Left renal pelvis (tissue), 4 donors: ENCODE measurements at regions not wholly inside any gene's neighbourhood (a gene's known extent, or its start where the extent isn't known, plus 50 kb on each side); places are given as distances from the start of the nearest gene placed in this dataset.

Experiments used
- DNase-seq, 4 donors: peaks; one replicate each; pipeline ENCODE4 v3.0.0-alpha.2; 2013; ENCODE audit warnings: low read depth in 4 of 4, low spot score in 3 of 4

DNA sequence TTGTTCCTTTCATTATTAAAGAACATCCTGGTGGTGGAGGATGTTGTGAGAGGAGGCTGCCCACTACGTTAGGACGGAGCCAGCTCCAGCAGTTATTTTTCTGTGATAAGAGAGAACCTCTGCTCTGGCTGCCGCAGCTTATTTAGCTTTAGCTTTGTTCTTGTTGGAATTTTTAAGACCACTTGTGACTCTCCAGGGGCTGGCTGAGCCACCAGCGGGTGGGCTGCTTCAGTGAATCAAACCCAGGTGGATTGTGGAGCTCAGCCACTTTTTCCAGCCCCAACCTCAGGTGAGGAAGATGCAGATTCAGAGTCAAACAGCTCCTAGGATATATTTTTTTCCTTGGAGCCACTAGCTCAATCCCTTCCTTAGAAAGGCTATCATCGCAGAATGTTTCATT lies 83.1 kb upstream of the CTTNBP2NL start:
- no peak for DNase-seq

DNA sequence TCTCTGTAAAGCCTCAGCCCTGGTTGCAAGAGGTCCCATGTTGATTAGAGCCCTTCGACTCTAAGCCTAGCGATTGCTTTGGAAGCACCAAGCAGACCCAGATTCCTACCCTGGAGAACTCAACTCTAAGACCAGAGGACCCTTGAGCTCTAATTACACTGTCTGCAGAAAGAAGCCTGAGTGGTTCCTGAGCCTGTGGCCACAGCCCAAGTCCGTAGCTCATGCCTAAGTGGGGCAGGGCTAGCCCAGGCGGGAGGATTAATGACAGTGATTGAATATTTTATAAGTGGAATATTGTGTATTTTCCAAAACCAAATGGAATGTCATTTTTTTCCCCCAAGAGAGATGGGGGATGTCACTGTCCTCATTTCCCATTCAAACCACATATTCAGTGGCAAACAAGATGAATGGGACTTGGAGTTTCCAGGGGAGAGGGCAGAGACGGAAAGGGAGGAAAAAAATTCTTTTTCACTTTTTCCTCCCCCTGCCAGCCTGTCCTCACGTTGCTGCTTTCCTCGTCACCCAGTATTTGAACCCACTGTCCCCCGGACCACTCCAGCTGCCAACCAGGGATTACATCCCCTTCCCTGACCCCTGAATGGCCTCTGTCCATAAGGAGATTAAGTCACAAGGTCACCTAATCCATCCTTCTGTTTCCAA lies 79.6 kb upstream of the CTTNBP2NL start:
- no peak for DNase-seq

GRCh38 chr1:112317140-112317539 lies 78.9 kb upstream of the CTTNBP2NL start:
- no peak for DNase-seq

DNA sequence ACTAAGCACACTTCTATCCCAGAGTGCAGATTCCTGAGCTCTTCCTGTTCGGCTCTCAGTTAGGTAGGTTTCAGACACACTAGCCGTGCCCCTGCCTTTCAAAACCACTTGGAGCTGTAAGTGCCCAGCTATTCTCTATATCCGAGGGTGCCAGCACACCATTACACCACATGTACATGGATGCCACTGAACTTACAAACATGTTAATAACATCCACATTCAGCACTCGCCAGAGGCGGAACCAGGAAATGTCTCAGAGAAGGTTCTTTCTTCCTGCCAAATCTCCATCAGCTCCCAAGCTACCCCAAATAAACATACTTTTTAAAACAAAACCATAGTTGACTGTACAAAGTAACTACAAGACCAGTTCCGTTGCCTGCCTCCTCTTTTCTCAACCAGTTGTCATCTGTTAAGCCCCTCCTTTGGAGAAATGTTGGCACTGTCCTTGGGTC lies 78.4 kb upstream of the CTTNBP2NL start:
- no peak for DNase-seq

DNA sequence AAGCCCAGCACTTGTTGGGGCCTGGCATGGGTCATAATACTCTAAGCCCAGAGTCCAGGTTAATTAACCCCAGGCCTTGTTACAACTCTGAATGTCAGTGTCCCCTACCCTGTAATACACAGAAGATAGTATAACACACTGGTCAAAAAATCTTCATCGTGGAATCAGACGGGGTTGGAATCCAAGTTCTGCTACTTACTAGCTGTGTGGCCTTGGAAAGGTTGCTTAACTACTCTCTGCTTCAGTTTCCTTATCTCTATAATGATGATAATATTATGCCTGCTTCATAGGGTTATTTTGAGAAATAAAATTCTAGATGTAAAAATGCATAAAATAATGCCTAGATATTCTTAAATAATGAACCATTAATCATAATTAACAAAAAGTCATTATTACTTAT lies 77.8 kb upstream of the CTTNBP2NL start:
- no peak for DNase-seq

GRCh38 chr1:112318698-112319370 lies 77.2 kb upstream of the CTTNBP2NL start:
- DNase-seq: no peak

GRCh38 chr1:112319371-112320040 lies 76.5 kb upstream of the CTTNBP2NL start:
- DNase-seq: no peak

- DNase-seq: no peak
These were observed 76.0 kb upstream of the CTTNBP2NL start for GRCh38 chr1:112320058-112320457.

- DNase-seq: no peak
These were observed 74.0 kb upstream of the CTTNBP2NL start for GRCh38 chr1:112322018-112322417.

DNA sequence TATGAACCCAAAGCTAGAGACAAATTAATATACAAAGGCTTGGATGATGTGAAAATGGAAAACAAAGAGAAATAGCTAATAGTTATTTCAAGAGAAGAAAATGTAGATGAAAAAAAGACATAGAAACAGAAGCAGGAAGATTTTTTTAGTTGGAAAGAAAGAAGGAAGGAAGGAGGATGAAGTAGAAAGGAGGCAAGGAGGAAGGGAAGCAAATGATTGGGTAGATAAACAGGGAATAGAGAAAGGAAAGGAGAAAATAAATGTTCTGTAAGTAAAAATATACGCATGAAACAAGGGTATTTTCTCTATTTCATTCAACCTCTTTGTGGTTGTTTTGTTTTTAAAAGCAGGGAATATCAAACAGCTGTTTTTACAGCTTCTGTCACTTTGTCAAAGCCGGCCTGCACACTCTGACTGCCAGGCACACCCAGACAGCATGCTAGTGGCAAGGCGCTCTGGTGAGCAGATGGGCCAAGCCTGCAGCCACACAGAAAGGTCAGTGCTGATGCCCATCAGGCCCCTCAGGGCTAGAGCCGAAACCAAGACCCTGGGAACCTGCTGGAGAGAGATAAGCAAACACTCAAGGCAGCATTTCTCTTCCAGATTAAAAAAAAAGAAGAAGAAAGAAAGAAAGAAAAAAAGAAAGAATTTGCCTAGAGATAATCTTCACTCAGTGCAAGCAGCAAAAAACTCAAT lies 72.9 kb upstream of the CTTNBP2NL start:
- no peak for DNase-seq

DNA sequence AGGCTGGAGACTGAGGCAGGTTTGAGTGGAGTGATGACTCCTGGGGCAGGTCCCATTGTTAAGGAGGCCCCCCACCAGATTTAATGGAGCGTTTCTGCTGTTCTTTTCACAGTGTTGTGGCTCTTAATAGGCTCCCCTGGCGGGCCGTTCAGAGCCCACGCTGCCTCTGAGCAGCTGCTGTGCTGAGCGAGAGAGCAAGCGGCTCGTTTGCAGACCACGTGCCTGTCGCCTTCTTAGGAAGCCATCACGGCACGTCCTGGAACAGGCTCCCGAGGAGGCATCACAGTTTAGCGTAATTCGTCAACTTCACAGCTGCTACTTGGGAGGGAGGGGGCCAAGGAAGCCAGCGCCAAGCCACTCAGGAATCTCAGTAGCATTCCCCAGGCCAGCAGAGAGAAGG lies 70.5 kb upstream of the CTTNBP2NL start:
- no peak for DNase-seq

DNA sequence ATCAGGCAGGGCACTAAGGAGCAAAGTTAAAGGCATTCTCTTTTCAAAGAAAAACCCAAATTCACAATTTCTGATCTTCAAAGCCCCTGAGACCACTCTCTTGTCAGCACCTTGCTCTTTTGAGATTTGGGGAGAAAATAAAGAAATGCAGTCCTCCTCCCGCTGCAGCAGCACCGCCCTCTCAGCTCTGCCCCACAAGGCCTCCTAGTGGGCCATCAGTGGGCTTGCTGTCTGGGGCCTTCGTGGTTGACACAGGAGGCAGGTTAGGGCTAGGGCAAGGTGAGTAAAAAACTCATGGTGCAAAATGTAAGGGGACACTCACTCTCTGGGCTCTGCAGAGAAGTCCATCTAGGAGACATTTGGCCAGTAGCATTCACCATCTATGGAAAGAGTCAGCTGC lies 67.4 kb upstream of the CTTNBP2NL start:
- no peak for DNase-seq

DNA sequence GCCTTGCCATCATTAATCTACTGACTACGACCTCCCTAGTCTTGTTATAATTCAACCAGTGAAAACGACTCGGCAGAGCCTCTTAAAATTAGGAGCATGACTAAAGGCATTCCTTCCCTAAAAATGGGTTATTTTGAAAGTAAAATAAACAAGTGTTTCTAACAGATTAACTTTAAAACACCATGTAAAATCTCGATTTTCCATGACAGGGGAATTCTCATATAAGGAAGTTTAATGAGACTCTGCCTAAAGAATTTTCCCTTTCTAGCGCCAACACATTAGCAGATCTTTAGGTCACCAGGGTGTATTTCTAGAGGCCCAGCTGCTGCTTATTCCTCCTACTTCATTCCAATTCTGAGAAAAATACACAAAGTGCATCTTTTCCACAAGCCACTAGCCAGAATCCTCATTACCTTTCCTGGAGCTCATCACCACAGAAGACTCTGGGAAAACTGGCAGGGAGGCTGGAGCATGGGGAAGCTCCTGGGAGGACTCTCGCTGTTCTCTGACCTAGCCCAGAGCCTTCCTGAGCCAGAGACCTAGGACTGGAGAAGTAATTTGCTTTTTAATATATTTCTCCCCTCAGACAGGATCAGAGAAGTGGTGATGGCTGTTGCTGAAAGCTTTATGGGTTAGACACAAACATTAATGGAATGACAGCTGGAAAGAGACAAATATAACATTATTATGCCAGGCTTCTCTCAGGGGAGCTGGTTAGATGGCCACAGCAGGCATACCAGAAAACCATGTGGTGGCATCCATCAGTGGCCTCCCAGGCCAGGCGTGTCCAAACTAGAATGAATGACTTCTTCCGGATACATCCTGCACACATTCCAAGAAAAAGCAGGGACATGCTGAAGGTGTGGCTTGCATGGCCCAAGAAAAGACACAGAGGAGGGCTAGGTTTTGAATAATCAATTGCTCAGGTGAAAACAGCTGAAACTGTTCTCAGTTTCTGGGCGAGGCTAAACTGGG lies 63.6 kb upstream of the CTTNBP2NL start:
- DNase-seq: no peak

GRCh38 chr1:112335351-112335750 lies 60.7 kb upstream of the CTTNBP2NL start:
- no peak for DNase-seq

DNA sequence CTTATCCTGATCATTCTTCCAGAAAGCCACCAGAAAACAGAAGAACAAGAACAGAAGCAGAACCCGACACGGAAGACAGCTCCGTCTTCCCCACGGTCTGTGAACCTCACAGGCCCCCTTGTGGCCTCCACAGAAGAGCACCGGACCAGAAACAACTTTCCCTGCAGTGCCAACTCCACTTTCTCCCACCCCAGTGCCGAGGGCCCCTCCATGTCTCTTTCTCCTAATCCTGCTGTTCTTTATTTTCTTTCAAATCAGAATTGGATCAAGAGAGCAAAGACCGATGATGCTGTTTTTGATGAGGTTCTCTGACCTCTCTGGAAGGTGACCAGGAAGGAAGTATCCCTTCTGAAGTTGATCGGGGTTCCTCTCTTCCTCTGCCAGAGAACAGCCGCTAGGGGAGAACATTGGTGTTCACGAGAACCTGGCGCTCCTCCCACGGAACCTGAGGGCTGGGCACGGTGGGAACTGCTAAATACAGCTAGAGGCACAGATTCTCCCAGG lies 58.9 kb upstream of the CTTNBP2NL start:
- DNase-seq: no peak

DNA sequence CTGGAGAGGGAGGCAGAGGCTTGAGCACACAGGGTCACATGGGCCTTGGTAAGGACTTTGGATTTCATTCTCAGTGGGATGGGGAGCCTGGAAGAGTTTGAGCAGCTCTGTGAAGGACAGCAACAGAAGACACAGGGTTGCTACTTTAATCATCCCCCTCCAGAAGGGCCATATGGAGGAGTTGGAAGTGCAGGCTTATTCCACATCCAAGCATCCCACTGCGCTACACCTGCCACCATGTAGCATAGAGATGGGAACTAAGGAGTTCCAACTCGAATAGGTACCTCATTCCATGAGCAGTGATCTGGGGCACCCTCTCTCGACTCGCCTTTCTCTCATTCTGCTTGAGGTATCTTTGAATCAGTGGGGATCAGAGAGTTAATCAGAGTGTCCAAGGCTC lies 54.0 kb upstream of the CTTNBP2NL start:
- DNase-seq: no peak

DNA sequence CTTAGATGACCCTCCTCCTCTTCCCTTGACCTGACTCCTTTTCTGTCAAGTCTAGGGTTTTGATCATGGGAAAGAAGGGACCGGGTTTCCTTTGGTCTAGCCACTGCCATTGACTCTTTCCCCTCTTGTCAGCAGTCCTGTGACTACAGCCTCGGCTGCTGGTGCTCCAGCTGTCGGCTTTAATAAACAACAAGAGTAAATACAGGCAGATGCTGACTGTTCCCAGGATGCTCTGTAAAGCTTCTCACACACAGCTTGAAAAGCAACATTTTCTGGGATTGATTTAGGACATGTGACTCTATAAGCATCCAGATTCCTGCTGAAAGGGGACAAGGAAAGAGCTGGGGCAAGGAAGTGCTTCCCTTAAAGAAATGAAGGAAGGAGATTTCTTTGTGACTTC lies 53.5 kb upstream of the CTTNBP2NL start:
- DNase-seq: no peak

DNA sequence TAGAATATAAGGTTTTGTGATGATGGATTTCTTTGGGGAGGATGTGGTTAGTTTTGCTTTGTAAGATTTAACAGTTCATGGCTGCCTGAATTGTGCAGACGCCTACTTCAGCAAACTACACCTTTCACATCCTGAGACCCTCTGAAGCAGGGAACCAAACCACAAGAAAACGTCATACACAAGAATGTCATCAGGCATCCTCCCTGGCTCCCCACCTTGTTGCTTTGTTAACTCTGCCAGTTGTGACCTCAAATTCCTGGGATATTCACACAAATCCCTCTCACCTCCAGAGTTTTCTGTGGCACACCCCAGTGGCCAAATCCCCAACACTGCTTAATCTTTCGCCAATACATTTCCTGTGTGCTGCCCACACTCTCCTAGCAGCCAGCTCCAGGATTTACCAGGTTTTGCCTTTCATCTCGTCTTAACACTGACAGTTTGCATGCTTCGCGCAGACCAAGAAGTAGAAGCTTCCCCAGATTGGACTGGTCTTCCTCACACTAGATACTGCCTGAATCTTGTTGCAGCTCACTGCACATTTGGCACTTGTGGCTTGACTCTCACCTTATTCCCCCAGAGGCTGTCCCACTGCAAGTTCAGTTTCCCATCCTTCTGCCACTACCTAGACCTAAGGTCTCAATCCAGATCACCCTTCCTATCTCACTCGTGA lies 51.1 kb upstream of the CTTNBP2NL start:
- no peak for DNase-seq
